GM12872 (cell line): ENCODE measurements at regions not wholly inside any gene's neighbourhood (a gene's known extent, or its start where the extent isn't known, plus 50 kb on each side); places are given as distances from the start of the nearest gene placed in this dataset.

Source experiments
- CTCF ChIP-seq: IDR thresholded peaks from 3 replicates; pipeline ENCODE4 v1.5.1; 2011; ENCODE audit warnings: low read depth, mild to moderate bottlenecking, low read length, moderate library complexity; ENCODE audit not compliant: insufficient read depth

DNA sequence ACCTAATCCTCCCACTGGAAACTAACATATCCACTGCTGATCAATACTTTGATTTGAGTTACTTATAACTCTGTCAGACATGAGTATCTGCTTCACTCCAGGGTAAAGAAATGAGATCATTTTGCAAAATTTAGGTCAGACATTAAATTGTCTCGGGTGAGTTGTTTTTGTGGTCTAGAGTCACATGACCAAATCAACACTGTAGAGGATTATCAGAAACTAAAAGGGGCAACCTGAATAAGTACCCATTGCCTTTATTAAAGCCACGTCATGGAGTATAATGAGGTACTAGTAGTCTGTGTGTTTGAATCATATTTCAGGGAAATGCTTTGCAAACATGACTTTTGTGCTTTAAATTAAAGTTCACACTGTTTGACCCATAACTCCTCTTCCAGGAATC lies 107.7 kb upstream of the ADO start:
- no peak for TF ChIP-seq CTCF

DNA sequence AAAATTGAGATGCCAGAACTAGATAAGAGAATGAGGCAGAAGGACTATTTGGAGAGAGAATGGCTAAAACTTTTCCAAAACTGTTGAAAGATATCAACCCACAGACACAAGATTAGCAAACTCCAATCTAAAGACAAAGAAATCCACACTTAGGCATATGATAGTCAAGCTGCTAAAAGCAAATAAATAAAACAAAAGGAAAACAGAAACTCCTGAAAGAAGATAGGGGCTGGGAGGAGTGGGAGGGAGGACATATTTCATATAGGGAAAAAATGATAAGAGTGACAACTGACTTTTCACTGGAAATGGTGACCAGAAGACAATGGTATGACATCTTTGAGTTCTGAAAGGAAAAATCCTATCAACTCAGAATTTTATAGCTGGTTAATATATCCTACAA lies 105.4 kb upstream of the ADO start:
- TF ChIP-seq CTCF = no peak

DNA sequence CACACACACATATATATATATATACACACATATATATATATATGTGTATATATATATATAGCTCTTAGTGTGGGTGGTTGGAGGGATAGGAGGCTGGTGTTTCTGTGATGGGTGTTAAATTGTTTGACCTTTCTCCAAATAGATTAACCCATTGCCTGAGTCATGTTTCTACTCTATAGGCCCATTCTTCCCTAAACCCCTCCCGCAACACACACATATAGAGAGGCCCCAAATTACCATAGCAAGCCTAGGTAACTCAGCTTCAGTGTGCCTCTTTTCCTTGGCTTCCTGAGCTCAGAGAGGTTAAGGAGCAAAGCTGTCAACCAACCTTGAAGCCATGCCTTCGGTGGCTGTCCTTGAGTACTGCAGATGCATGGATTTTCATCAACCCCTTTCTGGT lies 98.7 kb upstream of the ADO start:
- TF ChIP-seq CTCF = no peak

DNA sequence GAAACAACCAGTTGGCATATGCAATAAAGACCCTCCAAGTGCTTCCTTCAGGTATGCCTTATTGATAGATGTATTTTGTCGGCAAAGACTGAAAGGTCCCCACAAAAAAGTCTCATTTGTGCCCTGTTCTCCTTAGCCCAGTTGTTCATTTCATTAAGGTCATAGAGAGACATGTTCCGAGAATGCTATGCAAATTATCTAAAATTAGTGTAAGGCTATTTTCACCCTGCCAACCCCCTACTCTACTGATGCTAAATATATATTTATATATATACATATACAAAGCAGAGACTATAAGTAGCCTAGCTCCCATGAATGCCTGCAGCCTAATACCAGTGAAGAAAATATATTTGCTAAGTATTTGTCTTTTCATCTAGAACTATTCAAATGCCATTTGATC lies 96.7 kb upstream of the ADO start:
- TF ChIP-seq CTCF = no peak

DNA sequence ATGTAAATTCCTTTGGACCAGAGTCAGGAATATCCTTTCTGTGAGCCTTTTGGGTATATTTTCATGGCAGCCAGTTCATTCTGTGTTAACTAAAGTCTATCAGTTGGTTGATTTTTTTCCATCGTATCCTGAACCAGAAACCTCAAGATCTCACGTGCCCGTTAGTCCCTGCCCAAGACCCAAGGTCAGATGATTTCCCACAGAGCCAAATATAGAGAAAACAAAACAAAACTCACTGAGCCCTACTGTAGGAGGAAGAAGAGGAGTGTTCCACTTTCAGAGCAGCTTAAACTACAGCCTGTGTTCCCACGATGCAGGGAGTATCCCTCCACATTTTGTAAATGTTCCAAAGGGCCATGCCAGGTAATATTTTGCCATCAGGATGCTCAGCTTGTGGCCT lies 96.0 kb upstream of the ADO start:
- TF ChIP-seq CTCF = no peak

DNA sequence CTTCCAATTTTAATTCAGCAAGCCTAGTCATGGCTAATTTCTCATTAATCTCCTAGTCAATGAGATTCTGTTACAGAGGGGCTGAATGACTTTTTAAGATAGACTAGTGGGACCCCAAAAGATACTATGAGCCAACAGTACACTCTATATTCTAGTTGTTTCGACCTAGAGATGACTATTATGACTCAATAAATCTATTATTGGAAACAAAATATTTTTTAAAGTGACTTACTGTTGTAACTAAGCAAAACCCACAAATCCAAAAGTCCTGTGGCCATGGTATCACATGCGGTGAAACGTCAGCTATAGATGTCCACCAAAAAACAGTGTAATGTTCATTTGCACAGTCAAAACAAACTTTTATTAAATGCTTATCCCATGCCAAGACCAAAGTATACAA lies 95.3 kb upstream of the ADO start:
- no peak for TF ChIP-seq CTCF

- no peak for TF ChIP-seq CTCF
Measured at GRCh38 chr10:62710182-62710581, 94.3 kb upstream of the ADO start.

DNA sequence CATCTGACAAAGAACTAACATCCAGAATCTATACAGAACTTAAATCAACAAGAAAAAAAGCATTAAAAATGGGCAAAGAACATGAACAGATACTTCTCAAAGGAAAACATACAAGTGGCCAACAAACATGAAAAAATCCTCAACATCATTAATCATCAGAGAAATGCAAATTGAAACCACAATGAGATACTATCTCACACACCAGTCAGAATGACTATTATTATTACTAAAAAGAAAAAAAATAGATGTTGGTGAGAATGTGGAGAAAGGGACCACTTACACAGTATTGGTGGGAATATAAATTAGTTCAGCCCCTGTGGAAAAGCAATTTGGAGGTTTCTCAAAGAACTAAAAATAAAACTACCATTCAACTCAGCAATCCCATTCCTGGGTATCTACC lies 89.1 kb upstream of the ADO start:
- no peak for TF ChIP-seq CTCF
